SU-DHL-6 (cell line): ENCODE measurements at regions not wholly inside any gene's neighbourhood (a gene's known extent, or its start where the extent isn't known, plus 50 kb on each side); places are given as distances from the start of the nearest gene placed in this dataset.

Experiments used
- H2AFZ ChIP-seq: fragments of 200-600 bp; sonication (generic); 2 replicates; pipeline ENCODE4 v1.6.1; 2014; ENCODE audit warnings: low read depth, mild to moderate bottlenecking, moderate library complexity, mixed read lengths, antibody characterized with exemption, low read length; ENCODE audit not compliant: severe bottlenecking
- H3F3A ChIP-seq: fragments of 200-600 bp; shearing (Covaris generic); 2 replicates; pipeline ENCODE4 v1.6.0; 2016; ENCODE audit warnings: antibody characterized with exemption, mild to moderate bottlenecking; ENCODE audit not compliant: insufficient read depth
- H3K27ac ChIP-seq: fragments of 200-600 bp; sonication (generic); 2 replicates; pipeline ENCODE4 v1.5.1; 2016; ENCODE audit warnings: low read depth, mild to moderate bottlenecking, low read length, moderate library complexity, mixed read lengths
- H3K27me3 ChIP-seq: fragments of 200-600 bp; sonication (generic), shearing (Covaris generic); 2 replicates; pipeline ENCODE4 v1.6.0; 2014; ENCODE audit warnings: mild to moderate bottlenecking, low read length
- H3K36me3 ChIP-seq: fragments of 200-600 bp; sonication (generic); 2 replicates; pipeline ENCODE4 v1.6.1; 2014; ENCODE audit warnings: mild to moderate bottlenecking, low read length, mixed read lengths
- H3K4me2 ChIP-seq: fragments of 300-600, 200-600 bp; shearing (Covaris generic), sonication (generic); 2 replicates; pipeline ENCODE4 v1.6.0; 2014; ENCODE audit warnings: low read length, low read depth, mild to moderate bottlenecking; ENCODE audit not compliant: poor library complexity, severe bottlenecking
- H3K4me3 ChIP-seq: fragments of 200-600 bp; sonication (generic); 2 replicates; pipeline ENCODE4 v1.5.1; 2014; ENCODE audit warnings: antibody characterized with exemption, low read length, mild to moderate bottlenecking, mixed read lengths; ENCODE audit not compliant: insufficient read depth, poor library complexity, severe bottlenecking
- H3K79me2 ChIP-seq: fragments of 200-600 bp; sonication (generic); 2 replicates; pipeline ENCODE4 v1.6.1; 2014; ENCODE audit warnings: mild to moderate bottlenecking, low read length, moderate library complexity; ENCODE audit not compliant: insufficient read depth
- H3K9ac ChIP-seq: fragments of 200-600 bp; sonication (generic); 2 replicates; pipeline ENCODE4 v1.7.0; 2014; ENCODE audit warnings: mild to moderate bottlenecking, low read length
- H3K9me2 ChIP-seq: fragments of 200-600 bp; sonication (generic); replicated peaks from 2 replicates; pipeline ENCODE4 v1.6.1; 2014; ENCODE audit warnings: low read length; ENCODE audit not compliant: insufficient read depth
- H3K9me3 ChIP-seq: fragments of 200-600 bp; sonication (generic); 2 replicates; pipeline ENCODE4 v1.6.1; 2014; ENCODE audit warnings: low read length, mixed read lengths; ENCODE audit not compliant: insufficient read depth
- H4K20me1 ChIP-seq: fragments of 200-600 bp; sonication (generic); 2 replicates; pipeline ENCODE4 v1.6.1; 2014; ENCODE audit warnings: low read depth, mild to moderate bottlenecking, antibody characterized with exemption, low read length, moderate library complexity, mixed read lengths
- CTCF ChIP-seq: fragments of 200-600 bp; sonication (generic); IDR thresholded peaks from one replicate; pipeline ENCODE4 v1.5.1; 2017; ENCODE audit warnings: antibody characterized with exemption, mild to moderate bottlenecking, low read length, moderate library complexity; ENCODE audit not compliant: insufficient read depth, poor library complexity, severe bottlenecking
- EZH2phosphoT487 ChIP-seq: fragments of 200-600 bp; sonication (generic), shearing (Covaris generic); conservative IDR thresholded peaks from 2 replicates; pipeline ENCODE4 v1.6.1; 2018; ENCODE audit warnings: mild to moderate bottlenecking, antibody characterized with exemption, low read length, moderate library complexity, mixed read lengths

GRCh38 chr20:19025430-19026120 lies 186.9 kb upstream of the SLC24A3 start:
- H3K79me2 ChIP-seq: no peaks in the 10 kb centered on the region
- no peak overlapping the region for H3K4me3 ChIP-seq
- no peak overlapping the region for H3K9ac ChIP-seq
- no peak for TF ChIP-seq CTCF
- no peak for TF ChIP-seq EZH2phosphoT487
- H3K27me3 ChIP-seq: no peaks in the 10 kb centered on the region
- H4K20me1 ChIP-seq: no peaks in the 10 kb centered on the region
- no peak overlapping the region for H2AFZ ChIP-seq
- H3K27ac ChIP-seq: no peak overlapping the region
- H3K36me3 ChIP-seq: no peaks in the 10 kb centered on the region
- no peaks in the 10 kb centered on the region for H3K9me2 ChIP-seq
- H3K9me3 ChIP-seq: no peaks in the 10 kb centered on the region
- no peak overlapping the region for H3K4me2 ChIP-seq
- H3F3A ChIP-seq: no peaks in the 10 kb centered on the region

GRCh38 chr20:19026121-19026878 lies 186.1 kb upstream of the SLC24A3 start:
- Histone ChIP-seq H3K27ac (no peak overlapping the region), H4K20me1 (no peaks in the 10 kb centered on the region), H3K4me2 (no peak overlapping the region), H3K9ac (no peak overlapping the region), H3K36me3 (no peaks in the 10 kb centered on the region), H3K27me3 (no peaks in the 10 kb centered on the region), H3K79me2 (no peaks in the 10 kb centered on the region), H2AFZ (no peak overlapping the region), H3K9me2 (no peaks in the 10 kb centered on the region), H3K9me3 (no peaks in the 10 kb centered on the region), H3K4me3 (no peak overlapping the region), H3F3A (no peaks in the 10 kb centered on the region)
- TF ChIP-seq EZH2phosphoT487 (no peak), CTCF (no peak)

- Histone ChIP-seq H3K4me2 (no peak overlapping the region), H3F3A (no peaks in the 10 kb centered on the region), H3K36me3 (no peaks in the 10 kb centered on the region), H3K79me2 (no peaks in the 10 kb centered on the region), H2AFZ (no peak overlapping the region), H4K20me1 (no peaks in the 10 kb centered on the region), H3K27me3 (no peaks in the 10 kb centered on the region), H3K27ac (no peak overlapping the region), H3K9me2 (no peaks in the 10 kb centered on the region), H3K4me3 (no peak overlapping the region), H3K9me3 (no peaks in the 10 kb centered on the region), H3K9ac (no peak overlapping the region)
- no peak for TF ChIP-seq CTCF
- no peak for TF ChIP-seq EZH2phosphoT487
These were observed 185.4 kb upstream of the SLC24A3 start for GRCh38 chr20:19026901-19027644.
